ENCODE measurements at regions not wholly inside any gene's neighbourhood (a gene's known extent, or its start where the extent isn't known, plus 50 kb on each side); places are given as distances from the start of the nearest gene placed in this dataset.
"Not testable (repeated sequence)": the region's sequence is repeated elsewhere in the genome, so short reads cannot be mapped to it uniquely, and the experiment has no call there.

DNA sequence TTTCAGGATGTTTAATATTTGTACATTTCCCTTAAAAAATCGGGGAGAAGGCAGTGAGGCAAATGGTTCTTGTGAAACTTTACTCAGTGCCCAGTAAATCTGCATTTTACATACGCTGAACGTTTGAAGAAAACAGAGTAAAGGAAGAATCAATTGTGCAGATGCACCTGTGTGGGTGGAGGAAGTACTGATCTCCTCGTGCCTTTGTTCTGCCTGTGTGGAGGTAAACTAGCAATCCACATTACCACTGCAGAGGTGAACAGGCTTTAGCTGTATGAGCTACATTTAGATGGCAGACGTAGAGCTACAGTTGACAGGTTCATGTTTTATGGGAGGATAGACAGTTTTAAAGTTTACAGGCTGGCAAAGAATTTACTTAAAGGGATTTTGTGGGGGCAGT lies 62.7 kb upstream of the VIPR2 start:
- TF ChIP-seq POLR2AphosphoS5 (IDR thresholded peaks at IDR 0.05; ENCODE audit: low read depth), result no peak
- TF ChIP-seq, protein P1, sequence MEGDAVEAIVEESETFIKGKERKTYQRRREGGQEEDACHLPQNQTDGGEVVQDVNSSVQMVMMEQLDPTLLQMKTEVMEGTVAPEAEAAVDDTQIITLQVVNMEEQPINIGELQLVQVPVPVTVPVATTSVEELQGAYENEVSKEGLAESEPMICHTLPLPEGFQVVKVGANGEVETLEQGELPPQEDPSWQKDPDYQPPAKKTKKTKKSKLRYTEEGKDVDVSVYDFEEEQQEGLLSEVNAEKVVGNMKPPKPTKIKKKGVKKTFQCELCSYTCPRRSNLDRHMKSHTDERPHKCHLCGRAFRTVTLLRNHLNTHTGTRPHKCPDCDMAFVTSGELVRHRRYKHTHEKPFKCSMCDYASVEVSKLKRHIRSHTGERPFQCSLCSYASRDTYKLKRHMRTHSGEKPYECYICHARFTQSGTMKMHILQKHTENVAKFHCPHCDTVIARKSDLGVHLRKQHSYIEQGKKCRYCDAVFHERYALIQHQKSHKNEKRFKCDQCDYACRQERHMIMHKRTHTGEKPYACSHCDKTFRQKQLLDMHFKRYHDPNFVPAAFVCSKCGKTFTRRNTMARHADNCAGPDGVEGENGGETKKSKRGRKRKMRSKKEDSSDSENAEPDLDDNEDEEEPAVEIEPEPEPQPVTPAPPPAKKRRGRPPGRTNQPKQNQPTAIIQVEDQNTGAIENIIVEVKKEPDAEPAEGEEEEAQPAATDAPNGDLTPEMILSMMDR (IDR thresholded peaks at IDR 0.05; ENCODE audit: insufficient read depth, low read length), result no peak
- no peak for TF ChIP-seq GABPA (IDR thresholded peaks at IDR 0.05; ENCODE audit: low read depth)
- TF ChIP-seq SPI1 (IDR thresholded peaks at IDR 0.05; ENCODE audit: borderline replicate concordance, low read depth), result no peak
- TF ChIP-seq, protein P2, sequence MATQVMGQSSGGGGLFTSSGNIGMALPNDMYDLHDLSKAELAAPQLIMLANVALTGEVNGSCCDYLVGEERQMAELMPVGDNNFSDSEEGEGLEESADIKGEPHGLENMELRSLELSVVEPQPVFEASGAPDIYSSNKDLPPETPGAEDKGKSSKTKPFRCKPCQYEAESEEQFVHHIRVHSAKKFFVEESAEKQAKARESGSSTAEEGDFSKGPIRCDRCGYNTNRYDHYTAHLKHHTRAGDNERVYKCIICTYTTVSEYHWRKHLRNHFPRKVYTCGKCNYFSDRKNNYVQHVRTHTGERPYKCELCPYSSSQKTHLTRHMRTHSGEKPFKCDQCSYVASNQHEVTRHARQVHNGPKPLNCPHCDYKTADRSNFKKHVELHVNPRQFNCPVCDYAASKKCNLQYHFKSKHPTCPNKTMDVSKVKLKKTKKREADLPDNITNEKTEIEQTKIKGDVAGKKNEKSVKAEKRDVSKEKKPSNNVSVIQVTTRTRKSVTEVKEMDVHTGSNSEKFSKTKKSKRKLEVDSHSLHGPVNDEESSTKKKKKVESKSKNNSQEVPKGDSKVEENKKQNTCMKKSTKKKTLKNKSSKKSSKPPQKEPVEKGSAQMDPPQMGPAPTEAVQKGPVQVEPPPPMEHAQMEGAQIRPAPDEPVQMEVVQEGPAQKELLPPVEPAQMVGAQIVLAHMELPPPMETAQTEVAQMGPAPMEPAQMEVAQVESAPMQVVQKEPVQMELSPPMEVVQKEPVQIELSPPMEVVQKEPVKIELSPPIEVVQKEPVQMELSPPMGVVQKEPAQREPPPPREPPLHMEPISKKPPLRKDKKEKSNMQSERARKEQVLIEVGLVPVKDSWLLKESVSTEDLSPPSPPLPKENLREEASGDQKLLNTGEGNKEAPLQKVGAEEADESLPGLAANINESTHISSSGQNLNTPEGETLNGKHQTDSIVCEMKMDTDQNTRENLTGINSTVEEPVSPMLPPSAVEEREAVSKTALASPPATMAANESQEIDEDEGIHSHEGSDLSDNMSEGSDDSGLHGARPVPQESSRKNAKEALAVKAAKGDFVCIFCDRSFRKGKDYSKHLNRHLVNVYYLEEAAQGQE (IDR thresholded peaks at IDR 0.05; ENCODE audit: insufficient replicate concordance, low read depth), result no peak
- H3K4me3 ChIP-seq (replicated peaks; ENCODE audit: insufficient read depth, low read length), result no peak overlapping the region
- DNase-seq (ENCODE audit: low read depth in 1 of 2, low spot score in 1 of 2), result no peak
- no peak overlapping the region for H3K27ac ChIP-seq (replicated peaks)
- no peaks in the 10 kb centered on the region for H3K27me3 ChIP-seq (ENCODE audit: insufficient read depth, poor library complexity, severe bottlenecking)

DNA sequence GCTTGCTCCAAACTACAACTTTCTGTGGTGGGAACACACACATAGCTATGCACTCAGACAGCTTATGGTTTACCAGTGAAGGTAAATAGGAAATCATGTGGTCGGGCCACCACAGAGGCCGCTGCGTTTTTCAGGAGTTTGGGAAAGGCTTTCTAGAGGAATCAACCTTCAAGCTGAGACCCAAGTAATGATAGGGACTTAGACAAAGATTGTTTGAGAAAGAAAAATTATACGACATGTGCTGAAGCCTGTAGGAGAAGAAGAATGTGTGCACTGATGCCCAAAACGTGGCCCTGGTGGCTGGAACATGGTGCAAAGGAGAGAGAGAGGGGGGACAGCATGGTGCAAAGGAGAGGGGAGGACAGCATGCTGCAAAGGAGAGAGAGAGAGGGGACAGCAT lies 61.2 kb upstream of the VIPR2 start:
- TF ChIP-seq SPI1 (IDR thresholded peaks at IDR 0.05; ENCODE audit: borderline replicate concordance, low read depth) (no peak), GABPA (IDR thresholded peaks at IDR 0.05; ENCODE audit: low read depth) (no peak), POLR2AphosphoS5 (IDR thresholded peaks at IDR 0.05; ENCODE audit: low read depth) (no peak)
- TF ChIP-seq, protein P2 (IDR thresholded peaks at IDR 0.05; ENCODE audit: insufficient replicate concordance, low read depth), result no peak
- TF ChIP-seq, protein P1 (IDR thresholded peaks at IDR 0.05; ENCODE audit: insufficient read depth, low read length), result no peak
- no peak overlapping the region for H3K27ac ChIP-seq (replicated peaks)
- no peak overlapping the region for H3K4me3 ChIP-seq (replicated peaks; ENCODE audit: insufficient read depth, low read length)
- no peaks in the 10 kb centered on the region for H3K27me3 ChIP-seq (ENCODE audit: insufficient read depth, poor library complexity, severe bottlenecking)
- no peak for DNase-seq (ENCODE audit: low read depth in 1 of 2, low spot score in 1 of 2)

DNA sequence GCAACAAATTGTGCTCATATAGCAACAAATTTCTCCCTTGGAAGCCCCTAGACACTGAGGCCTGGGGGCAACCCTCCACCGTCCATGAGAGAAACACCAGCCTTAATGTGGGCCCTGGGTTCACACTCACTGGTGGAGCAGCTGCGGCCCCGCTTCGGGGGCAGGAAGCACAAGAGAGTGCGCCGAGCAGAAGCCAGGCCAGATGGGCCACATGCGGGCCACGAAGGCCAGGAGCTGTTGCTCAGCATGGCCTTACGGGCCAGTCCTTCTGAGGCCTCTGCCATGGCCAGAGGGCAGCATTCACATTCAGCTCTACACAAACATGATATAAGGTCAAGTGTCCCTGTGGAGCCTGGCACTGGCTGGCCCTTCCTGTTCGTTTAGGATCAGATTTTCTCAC lies 60.0 kb upstream of the VIPR2 start:
- no peak for DNase-seq (ENCODE audit: low read depth in 1 of 2, low spot score in 1 of 2)
- TF ChIP-seq POLR2AphosphoS5 (IDR thresholded peaks at IDR 0.05; ENCODE audit: low read depth) (no peak), GABPA (IDR thresholded peaks at IDR 0.05; ENCODE audit: low read depth) (no peak), SPI1 (IDR thresholded peaks at IDR 0.05; ENCODE audit: borderline replicate concordance, low read depth) (no peak)
- TF ChIP-seq, protein P2 (IDR thresholded peaks at IDR 0.05; ENCODE audit: insufficient replicate concordance, low read depth), result no peak
- TF ChIP-seq, protein P1 (IDR thresholded peaks at IDR 0.05; ENCODE audit: insufficient read depth, low read length), result no peak
- no peak overlapping the region for H3K27ac ChIP-seq (replicated peaks)
- H3K27me3 ChIP-seq (ENCODE audit: insufficient read depth, poor library complexity, severe bottlenecking), result no peaks in the 10 kb centered on the region
- no peak overlapping the region for H3K4me3 ChIP-seq (replicated peaks; ENCODE audit: insufficient read depth, low read length)

DNA sequence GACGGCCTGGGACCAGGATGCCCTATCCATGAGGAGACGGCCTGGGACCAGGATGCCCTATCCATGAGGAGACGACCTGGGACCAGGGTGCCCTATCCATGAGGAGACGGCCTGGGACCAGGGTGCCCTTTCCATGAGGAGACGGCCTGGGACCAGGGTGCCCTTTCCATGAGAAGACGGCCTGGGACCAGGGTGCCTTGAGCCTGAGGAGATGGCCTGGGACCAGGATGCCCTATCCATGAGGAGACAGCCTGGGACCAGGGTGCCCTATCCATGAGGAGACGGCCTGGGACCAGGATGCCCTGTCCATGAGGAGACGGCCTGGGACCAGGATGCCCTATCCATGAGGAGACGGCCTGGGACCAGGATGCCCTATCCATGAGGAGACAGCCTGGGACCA lies 58.6 kb upstream of the VIPR2 start:
- H3K27me3 ChIP-seq (ENCODE audit: insufficient read depth, poor library complexity, severe bottlenecking); DNase-seq (ENCODE audit: low read depth in 1 of 2, low spot score in 1 of 2); H3K4me3 ChIP-seq (replicated peaks; ENCODE audit: insufficient read depth, low read length); H3K27ac ChIP-seq (replicated peaks): not testable (repeated sequence)

Data from HL-60 (cell line).